ENCODE measurements at regions not wholly inside any gene's neighbourhood (a gene's known extent, or its start where the extent isn't known, plus 50 kb on each side); places are given as distances from the start of the nearest gene placed in this dataset.

DNA sequence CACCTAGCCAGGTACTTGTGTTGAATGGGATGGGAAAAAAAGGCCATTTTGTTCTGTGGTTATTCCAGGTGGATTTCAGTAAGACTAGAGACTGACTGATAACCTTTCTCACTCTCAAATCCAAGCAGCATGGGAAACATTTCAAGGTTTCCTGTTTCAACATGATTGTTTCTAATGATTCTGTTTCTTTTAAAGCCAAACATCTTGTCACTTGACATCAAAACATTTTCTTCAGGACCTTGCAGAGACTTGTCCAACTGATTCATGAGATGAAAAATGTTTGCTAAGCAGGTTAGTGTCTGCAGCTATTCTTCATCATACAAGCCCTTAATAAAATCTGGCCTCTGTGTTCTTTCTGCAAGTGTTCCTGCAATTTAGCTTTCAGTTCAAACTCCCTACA is 456.5 kb upstream of the CWC22 start:
- Histone ChIP-seq H3K4me2 (ENCODE audit: low read length) (no peak overlapping the region), H3K4me1 (ENCODE audit: control insufficient read depth in 1 of 2, insufficient read depth in 2 of 2, low read length in 2 of 2) (no peaks in the 10 kb centered on the region), H4K20me1 (ENCODE audit: insufficient read depth) (no peaks in the 10 kb centered on the region), H3K9me2 (ENCODE audit: insufficient read depth) (no peaks in the 10 kb centered on the region), H3K36me3 (ENCODE audit: control insufficient read depth in 1 of 2, insufficient read depth in 2 of 2, low read length in 2 of 2) (no peaks in the 10 kb centered on the region), H3K27ac (ENCODE audit: low read depth, low read length) (no peak overlapping the region), H3K9ac (ENCODE audit: low read length) (no peak overlapping the region), H3K4me3 (replicated peaks in 1 of 2; ENCODE audit: low read depth in 1 of 2, low read length in 2 of 2) (no peak overlapping the region), H2AFZ (ENCODE audit: low read depth, low read length, poor library complexity, severe bottlenecking) (no peak overlapping the region), H3K27me3 (ENCODE audit: insufficient read depth, low read length) (no peaks in the 10 kb centered on the region), H3K79me2 (ENCODE audit: insufficient read depth, low read length) (no peaks in the 10 kb centered on the region), H3K9me3 (ENCODE audit: control insufficient read depth in 1 of 2, insufficient read depth in 1 of 2, low read depth in 1 of 2, low read length in 2 of 2) (no peaks in the 10 kb centered on the region)
- ChIA-PET POLR2A (no interaction called here), RAD21 (ENCODE audit: low non-redundant PET in 1 of 2, low total read pairs in 2 of 2, uncharacterized antibody in 2 of 2, unreplicated experiment in 2 of 2) (no interaction called here), CTCF (no interaction called here)
- no peak for ATAC-seq
- intact Hi-C loops (cut with micrococcal nuclease): no loop called here
- no TSS peak for BruUV-seq (replicated peaks)
- TF ChIP-seq, protein P1, sequence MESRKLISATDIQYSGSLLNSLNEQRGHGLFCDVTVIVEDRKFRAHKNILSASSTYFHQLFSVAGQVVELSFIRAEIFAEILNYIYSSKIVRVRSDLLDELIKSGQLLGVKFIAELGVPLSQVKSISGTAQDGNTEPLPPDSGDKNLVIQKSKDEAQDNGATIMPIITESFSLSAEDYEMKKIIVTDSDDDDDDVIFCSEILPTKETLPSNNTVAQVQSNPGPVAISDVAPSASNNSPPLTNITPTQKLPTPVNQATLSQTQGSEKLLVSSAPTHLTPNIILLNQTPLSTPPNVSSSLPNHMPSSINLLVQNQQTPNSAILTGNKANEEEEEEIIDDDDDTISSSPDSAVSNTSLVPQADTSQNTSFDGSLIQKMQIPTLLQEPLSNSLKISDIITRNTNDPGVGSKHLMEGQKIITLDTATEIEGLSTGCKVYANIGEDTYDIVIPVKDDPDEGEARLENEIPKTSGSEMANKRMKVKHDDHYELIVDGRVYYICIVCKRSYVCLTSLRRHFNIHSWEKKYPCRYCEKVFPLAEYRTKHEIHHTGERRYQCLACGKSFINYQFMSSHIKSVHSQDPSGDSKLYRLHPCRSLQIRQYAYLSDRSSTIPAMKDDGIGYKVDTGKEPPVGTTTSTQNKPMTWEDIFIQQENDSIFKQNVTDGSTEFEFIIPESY (IDR thresholded peaks at IDR 0.05; ENCODE audit: extremely low read depth, insufficient replicate concordance, low read length): no peak
- TF ChIP-seq EZH2phosphoT487 (IDR thresholded peaks at IDR 0.05; ENCODE audit: borderline replicate concordance): no peak
- no peak for TF ChIP-seq REST (IDR thresholded peaks at IDR 0.05; ENCODE audit: low read depth)
- TF ChIP-seq POLR2A (IDR thresholded peaks at IDR 0.05; ENCODE audit: borderline replicate concordance, extremely low read depth, insufficient read depth, insufficient read length): no peak
- no peak for TF ChIP-seq SRF (IDR thresholded peaks at IDR 0.05; ENCODE audit: low read depth)
- no peak for TF ChIP-seq ZNF274 (IDR thresholded peaks at IDR 0.05; ENCODE audit: low read depth, low read length)
- TF ChIP-seq ELF1 (IDR thresholded peaks at IDR 0.05; ENCODE audit: borderline replicate concordance, low read depth): no peak
- TF ChIP-seq JUND (IDR thresholded peaks at IDR 0.05): no peak
- no peak for TF ChIP-seq CTCF (IDR thresholded peaks at IDR 0.05 in 2 of 3, conservative IDR thresholded peaks at IDR 0.05 in 1 of 3; ENCODE audit: borderline replicate concordance in 1 of 3, insufficient read depth in 1 of 3, low read depth in 2 of 3, low read length in 2 of 3)
- TF ChIP-seq EZH2 (IDR thresholded peaks at IDR 0.05): no peak
- TF ChIP-seq, protein P2, sequence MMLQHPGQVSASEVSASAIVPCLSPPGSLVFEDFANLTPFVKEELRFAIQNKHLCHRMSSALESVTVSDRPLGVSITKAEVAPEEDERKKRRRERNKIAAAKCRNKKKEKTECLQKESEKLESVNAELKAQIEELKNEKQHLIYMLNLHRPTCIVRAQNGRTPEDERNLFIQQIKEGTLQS (IDR thresholded peaks at IDR 0.05): no peak
- TF ChIP-seq, protein P3, sequence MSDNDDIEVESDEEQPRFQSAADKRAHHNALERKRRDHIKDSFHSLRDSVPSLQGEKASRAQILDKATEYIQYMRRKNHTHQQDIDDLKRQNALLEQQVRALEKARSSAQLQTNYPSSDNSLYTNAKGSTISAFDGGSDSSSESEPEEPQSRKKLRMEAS (IDR thresholded peaks at IDR 0.05): no peak
- TF ChIP-seq POLR2AphosphoS5 (IDR thresholded peaks at IDR 0.05; ENCODE audit: low read depth, low read length): no peak
- TF ChIP-seq FOSL1 (IDR thresholded peaks at IDR 0.05; ENCODE audit: low read depth): no peak
- TF ChIP-seq EGR1 (IDR thresholded peaks at IDR 0.05; ENCODE audit: low read depth): no peak
- no peak for TF ChIP-seq RAD21 (IDR thresholded peaks at IDR 0.05; ENCODE audit: low read depth)
- TF ChIP-seq YY1 (IDR thresholded peaks at IDR 0.05; ENCODE audit: extremely low read depth, insufficient replicate concordance, low read depth, low read length): no peak
- TF ChIP-seq SP1 (IDR thresholded peaks at IDR 0.05; ENCODE audit: low read depth): no peak
- no peak for TF ChIP-seq SIN3A (IDR thresholded peaks at IDR 0.05; ENCODE audit: low read depth)
- DNase-seq (ENCODE audit: low read depth, low spot score): no peak
